SH-SY5Y (cell line): ENCODE measurements at regions not wholly inside any gene's neighbourhood (a gene's known extent, or its start where the extent isn't known, plus 50 kb on each side); places are given as distances from the start of the nearest gene placed in this dataset.

ENCODE experiments used
- GATA2 ChIP-seq: IDR thresholded peaks from 2 replicates; pipeline ENCODE4 v1.6.1; 2011; ENCODE audit warnings: mild to moderate bottlenecking, low read depth, low read length
- GATA3 ChIP-seq: IDR thresholded peaks from 2 replicates; pipeline ENCODE4 v1.6.1; 2011; ENCODE audit warnings: low read depth, mild to moderate bottlenecking, low read length, moderate library complexity

DNA sequence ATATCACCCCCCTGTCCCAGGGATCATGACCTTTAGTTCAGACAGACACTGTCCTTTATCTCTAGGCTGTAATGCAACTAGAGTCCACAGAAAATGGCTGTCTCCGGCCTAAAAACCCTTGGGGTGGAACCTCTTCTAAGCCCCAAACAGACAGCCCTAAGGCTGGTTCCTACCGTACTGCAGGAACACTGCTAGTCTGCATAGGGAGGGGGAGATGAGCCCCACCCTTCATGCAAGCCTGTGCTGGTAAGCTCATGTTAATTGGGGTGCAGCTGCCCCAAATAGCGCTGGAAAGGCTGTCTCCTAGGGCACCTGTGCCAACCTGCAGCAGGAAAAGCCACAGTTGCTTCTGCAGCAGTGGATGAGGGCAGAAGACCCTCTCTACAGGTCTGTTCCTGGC, 252.1 kb upstream of the MDFIC2 start:
- TF ChIP-seq GATA2 = no peak
- no peak for TF ChIP-seq GATA3
